ENCODE measurements at regions not wholly inside any gene's neighbourhood (a gene's known extent, or its start where the extent isn't known, plus 50 kb on each side); places are given as distances from the start of the nearest gene placed in this dataset.

DNA sequence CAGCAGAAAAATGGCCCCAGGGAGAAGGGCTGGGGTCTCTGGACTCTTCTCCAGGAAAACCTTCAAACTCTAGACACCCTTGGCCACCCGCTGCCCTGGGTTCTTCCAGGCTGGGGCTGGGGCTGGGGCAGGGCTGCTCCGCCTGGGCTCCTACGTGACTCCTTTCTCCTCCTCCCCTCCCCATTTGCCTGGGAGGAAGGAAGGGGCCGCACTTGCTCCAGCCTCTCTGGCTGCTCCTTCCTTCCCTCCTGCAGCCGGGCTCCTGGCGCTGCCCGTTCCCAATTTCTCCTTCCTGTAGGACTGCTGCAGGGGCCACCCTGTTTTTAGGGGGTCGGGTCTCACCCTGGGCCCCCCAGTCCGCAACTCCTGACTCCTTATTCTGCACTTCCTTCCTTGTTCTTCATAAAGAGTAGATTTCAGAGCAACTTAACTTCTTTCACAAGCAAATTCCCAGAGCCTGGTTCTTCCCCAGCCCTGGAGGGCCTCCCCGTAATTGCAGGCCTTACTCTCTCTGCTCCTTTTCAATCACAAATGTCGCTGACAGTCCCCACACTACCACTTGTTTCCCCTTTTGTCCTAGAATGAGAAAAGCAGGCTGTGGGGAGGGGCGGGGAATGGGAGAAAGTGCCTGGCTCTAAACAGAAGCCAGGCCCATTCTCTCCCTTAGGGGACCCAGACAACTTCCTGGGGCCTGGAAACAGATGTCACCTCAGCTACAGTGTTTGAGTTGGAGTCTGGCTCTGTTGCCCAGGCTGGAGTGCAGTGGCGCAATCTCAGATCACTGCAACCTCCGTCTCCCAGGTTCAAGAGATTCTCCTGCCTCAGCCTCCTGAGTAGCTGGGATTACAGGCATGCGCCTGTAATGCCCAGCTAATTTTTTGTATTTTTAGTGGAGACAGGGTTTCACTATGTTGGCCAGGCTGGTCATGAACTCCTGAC is 137.8 kb downstream of the ENGASE start:
- TF ChIP-seq, protein P1, sequence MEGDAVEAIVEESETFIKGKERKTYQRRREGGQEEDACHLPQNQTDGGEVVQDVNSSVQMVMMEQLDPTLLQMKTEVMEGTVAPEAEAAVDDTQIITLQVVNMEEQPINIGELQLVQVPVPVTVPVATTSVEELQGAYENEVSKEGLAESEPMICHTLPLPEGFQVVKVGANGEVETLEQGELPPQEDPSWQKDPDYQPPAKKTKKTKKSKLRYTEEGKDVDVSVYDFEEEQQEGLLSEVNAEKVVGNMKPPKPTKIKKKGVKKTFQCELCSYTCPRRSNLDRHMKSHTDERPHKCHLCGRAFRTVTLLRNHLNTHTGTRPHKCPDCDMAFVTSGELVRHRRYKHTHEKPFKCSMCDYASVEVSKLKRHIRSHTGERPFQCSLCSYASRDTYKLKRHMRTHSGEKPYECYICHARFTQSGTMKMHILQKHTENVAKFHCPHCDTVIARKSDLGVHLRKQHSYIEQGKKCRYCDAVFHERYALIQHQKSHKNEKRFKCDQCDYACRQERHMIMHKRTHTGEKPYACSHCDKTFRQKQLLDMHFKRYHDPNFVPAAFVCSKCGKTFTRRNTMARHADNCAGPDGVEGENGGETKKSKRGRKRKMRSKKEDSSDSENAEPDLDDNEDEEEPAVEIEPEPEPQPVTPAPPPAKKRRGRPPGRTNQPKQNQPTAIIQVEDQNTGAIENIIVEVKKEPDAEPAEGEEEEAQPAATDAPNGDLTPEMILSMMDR (IDR thresholded peaks at IDR 0.05) = no peak
- DNase-seq (ENCODE audit: low spot score) (no peak), ATAC-seq (ENCODE audit: low FRiP score) (no peak)

DNA sequence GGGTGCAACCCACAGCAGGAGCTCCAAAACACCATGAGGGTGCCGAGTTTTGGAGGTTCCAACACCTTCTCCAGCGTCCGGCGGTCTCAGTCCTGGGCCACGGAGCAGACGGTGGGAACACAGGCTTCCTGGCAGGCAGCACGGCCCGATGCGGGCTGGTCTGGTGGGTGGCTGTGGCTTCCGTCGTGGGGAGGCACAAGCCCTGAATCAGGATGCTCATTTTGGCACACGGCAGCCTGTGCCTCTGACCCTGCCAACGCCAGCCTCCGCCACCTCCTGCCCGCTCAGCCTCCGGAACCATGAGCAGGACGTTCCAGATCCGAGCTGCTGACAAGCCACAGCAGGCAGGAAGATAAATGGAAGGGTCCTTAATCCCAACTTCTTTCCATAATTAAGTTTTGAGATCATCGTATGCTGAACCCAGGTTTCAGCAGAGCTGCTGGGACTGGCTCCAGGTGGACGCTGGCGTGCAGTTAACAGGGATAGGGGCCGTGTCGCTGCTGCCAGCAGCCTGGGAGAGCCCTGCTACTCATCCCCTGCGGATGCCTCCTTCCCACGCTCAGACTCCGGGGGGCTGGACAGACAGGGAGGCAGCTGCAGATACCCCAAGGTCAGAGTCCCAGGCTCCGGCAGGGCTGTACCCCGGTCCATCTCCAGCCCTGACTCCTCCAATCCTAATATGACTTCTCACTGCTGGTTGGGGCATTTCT is 136.6 kb downstream of the ENGASE start:
- ATAC-seq (ENCODE audit: low FRiP score) = no peak
- TF ChIP-seq, protein P1 (IDR thresholded peaks at IDR 0.05) = no peak
- no peak for DNase-seq (ENCODE audit: low spot score)

DNA sequence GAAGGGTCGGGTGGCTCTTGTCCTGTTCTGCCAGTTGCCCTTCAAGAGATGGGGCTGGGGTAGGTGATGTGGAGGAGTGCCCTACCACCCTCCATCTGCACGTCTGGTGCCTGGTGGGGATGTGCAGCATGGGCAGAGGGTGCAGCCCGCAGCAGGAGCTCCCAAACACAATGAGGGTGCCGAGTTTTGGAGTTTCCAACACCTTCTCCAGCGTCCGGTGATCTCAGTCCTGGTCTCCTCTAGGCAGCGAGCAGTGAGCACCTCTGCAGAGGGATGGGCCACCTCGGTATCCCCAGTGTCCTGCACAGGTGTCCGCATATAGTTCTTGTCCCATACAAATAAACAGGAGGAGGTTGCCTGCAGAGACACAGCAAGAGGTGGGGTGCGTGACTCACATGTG is 136.0 kb downstream of the ENGASE start:
- DNase-seq (ENCODE audit: low spot score) (no peak), ATAC-seq (ENCODE audit: low FRiP score) (no peak)

DNA sequence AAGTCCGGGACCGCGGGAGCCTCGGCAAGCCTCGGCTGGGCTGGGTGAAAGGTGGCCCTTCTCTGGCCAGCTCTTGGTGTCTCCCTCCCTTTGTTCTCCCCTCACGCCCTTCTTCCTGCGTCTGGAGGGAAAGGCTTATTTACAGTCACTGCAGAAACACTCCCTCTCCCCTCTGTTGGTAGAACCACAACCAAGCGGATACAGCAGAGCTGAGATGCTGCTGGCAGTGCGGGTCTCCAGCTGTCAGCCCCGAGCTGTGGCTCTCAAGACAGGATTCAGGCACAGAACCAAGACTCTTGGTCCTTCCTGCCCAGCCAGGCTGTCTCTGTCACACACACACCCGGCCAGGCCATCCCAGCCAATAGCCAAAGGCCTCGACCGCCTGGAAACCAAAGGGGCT is 133.3 kb downstream of the ENGASE start:
- DNase-seq (ENCODE audit: low spot score) = no peak
- TF ChIP-seq, protein P1 (IDR thresholded peaks at IDR 0.05) = no peak

More for the DNA sequence above, 136.0 kb downstream of the ENGASE start:
- TF ChIP-seq, protein P1 (IDR thresholded peaks at IDR 0.05) = no peak

DNA sequence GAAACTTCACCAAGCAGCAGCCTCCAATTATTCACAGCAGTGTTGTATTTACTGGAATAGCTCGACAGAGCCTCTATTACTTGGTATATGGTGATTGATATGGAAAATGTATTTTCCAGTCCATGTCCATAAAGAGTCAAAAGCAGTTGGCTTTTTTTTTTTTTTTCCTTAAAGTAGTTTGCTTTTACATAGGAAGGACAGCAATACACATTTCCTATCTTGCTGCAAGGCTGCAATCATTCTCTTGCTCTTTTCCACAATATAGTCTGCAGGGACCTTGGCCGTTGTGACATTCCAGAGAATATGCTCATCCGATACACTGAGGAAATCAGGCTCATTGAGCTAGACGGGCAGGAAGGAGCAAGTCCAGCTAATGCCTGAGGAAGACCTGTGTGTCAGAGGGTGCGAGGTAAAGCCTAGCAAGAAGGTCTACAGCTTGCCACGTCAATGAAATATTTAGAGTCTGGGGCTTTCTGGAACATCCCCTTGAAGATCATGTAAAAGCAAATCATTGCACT is 131.1 kb downstream of the ENGASE start:
- TF ChIP-seq, protein P1 (IDR thresholded peaks at IDR 0.05) = no peak
- ATAC-seq (ENCODE audit: low FRiP score) (no peak), DNase-seq (ENCODE audit: low spot score) (no peak)

More for the DNA sequence above, 133.3 kb downstream of the ENGASE start:
- no peak for ATAC-seq (ENCODE audit: low FRiP score)

DNA sequence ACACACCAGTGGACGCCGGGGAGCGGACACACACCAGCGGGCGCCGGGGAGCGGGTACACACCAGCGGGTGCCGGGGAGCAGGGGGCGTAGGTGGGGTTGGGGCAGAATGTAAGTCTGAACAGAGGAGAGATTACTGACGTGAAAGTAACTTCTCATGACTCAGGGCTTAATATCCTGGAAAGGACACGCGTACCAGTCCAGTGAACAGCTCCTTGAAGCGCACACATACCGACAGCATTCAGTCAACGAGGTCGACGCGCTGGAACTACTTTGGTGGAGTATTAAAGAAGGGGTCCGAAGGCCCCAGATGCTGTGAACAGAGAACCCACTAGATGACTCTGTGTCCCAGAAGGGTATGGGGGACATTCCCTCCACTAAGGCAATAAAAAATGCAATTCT is 129.6 kb downstream of the ENGASE start:
- TF ChIP-seq, protein P1 (IDR thresholded peaks at IDR 0.05) = no peak
- ATAC-seq (ENCODE audit: low FRiP score) (no peak), DNase-seq (ENCODE audit: low spot score) (no peak)
